IPS DF 6.9 (cell line): ENCODE measurements at regions not wholly inside any gene's neighbourhood (a gene's known extent, or its start where the extent isn't known, plus 50 kb on each side); places are given as distances from the start of the nearest gene placed in this dataset.
"Not testable (repeated sequence)": the region's sequence is repeated elsewhere in the genome, so short reads cannot be mapped to it uniquely, and the experiment has no call there.

Source experiments
- DNase-seq: peaks from one replicate; pipeline ENCODE4 v3.0.0-alpha.2; 2013; ENCODE audit warnings: low read depth, low spot score
- H3K27ac ChIP-seq: one replicate; pipeline ENCODE4 v1.5.1; 2013; ENCODE audit warnings: low read length, control low read depth
- H3K27me3 ChIP-seq: 2 replicates; pipeline ENCODE4 v1.6.1; 2013; ENCODE audit warnings: mild to moderate bottlenecking, low read length; ENCODE audit not compliant: control insufficient read depth, insufficient read depth
- H3K36me3 ChIP-seq: 2 replicates; pipeline ENCODE4 v1.6.1; 2013; ENCODE audit warnings: low read length; ENCODE audit not compliant: control insufficient read depth, insufficient read depth
- H3K4me1 ChIP-seq: 2 replicates; pipeline ENCODE4 v1.6.1; 2013; ENCODE audit warnings: low read length; ENCODE audit not compliant: control insufficient read depth, insufficient read depth
- H3K4me3 ChIP-seq: 2 replicates; pipeline ENCODE4 v1.5.1; 2013; ENCODE audit warnings: mild to moderate bottlenecking, low read length
- H3K9me3 ChIP-seq: 2 replicates; pipeline ENCODE4 v1.6.1; 2013; ENCODE audit warnings: low read length, inconsistent platforms; ENCODE audit not compliant: control insufficient read depth, insufficient read depth
- WGBS: extraction: QIAGEN DNeasy Blood & Tissue Kit; methylation state at CpG from one replicate; pipeline ENCODE4 v1.1.7; 2013; ENCODE audit warnings: mixed read lengths, missing lambda C conversion rate; ENCODE audit not compliant: insufficient read length, insufficient coverage; 5-methylcytosine and 5-hydroxymethylcytosine counted together

DNA sequence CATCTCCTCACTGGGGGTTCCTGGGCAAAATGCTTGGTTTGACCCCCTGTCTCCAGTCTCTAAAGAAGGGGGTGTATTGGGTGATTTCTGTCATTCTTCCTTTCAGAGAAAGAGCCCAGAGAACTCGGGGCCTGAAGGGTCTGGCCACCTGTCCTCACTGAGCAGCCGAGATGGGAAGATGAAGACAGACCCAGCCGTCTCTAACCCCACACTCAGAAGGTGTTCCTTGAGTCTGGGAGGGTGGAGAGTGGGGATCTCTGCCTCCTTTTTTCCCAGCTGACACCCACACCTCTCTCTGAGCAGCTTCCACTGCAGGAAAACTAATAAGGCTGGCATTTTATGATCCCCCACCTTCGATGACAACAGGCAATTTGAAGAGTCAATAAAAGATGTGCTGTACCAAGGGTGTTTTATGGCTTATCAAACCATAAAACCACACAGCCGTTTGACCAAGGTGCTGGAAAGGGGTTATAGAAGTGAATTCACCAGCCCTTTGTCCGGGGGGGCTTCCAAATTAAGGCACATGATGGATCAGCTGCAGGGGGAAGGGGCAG is 213.8 kb downstream of the SMAD2 start:
- H3K4me1 ChIP-seq: no peaks in the 10 kb centered on the region
- no CpG with 5 or more reads among the region's 6 CpGs for WGBS

DNA sequence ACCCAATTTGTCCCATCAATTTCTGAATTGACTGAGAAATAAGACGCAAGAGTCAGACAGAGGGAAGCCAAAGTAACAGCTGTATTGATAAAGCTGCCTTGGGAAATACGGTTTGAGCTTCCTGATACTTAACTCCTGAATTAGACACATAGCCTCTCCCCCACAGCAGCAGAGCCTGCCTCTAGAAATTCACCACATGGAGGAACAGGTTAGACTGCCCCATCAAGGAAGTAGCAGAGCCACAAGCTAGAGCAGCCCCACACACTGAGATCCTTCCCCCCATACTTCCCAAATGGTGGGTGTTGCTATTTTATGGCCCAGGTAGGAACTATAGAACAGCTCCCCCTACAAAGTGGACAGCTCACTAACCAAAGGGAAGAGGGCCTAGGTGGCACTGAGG is 220.0 kb downstream of the SMAD2 start:
- Histone ChIP-seq H3K4me1 (no peaks in the 10 kb centered on the region), H3K27me3 (no peaks in the 10 kb centered on the region), H3K4me3 (no peak overlapping the region), H3K9me3 (no peaks in the 10 kb centered on the region), H3K27ac (no peak overlapping the region), H3K36me3 (no peaks in the 10 kb centered on the region)
- DNase-seq: no peak
- no CpG with 5 or more reads among the region's 2 CpGs for WGBS

More for the DNA sequence above, 213.8 kb downstream of the SMAD2 start:
- Histone ChIP-seq H3K9me3 (no peaks in the 10 kb centered on the region), H3K4me3 (no peak overlapping the region), H3K27ac (no peak overlapping the region), H3K27me3 (no peaks in the 10 kb centered on the region), H3K36me3 (no peaks in the 10 kb centered on the region)
- no peak for DNase-seq

DNA sequence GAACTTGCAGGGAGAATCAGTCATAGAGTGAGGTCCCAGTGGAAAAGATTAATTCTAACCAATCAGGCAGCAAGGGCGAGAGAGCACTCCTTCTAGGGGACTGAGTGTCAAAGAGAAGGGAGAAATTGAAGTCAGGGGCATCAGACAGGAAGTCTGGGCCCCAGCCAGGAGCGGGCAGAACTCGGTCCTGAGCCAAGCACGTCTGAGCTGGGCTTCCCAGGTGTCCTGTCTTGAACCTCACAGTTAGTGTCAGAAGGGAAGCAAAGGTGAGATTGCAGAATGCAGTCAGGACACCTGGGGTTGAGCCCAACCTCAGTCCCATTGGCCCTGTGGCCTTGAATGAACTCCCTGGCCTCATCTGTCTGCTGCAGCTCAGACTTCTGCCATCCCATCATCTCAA is 220.9 kb downstream of the SMAD2 start:
- Histone ChIP-seq H3K27ac (no peak overlapping the region), H3K4me1 (no peaks in the 10 kb centered on the region), H3K36me3 (no peaks in the 10 kb centered on the region), H3K27me3 (no peaks in the 10 kb centered on the region), H3K9me3 (no peaks in the 10 kb centered on the region), H3K4me3 (no peak overlapping the region)
- no CpG with 5 or more reads among the region's 4 CpGs for WGBS
- no peak for DNase-seq

DNA sequence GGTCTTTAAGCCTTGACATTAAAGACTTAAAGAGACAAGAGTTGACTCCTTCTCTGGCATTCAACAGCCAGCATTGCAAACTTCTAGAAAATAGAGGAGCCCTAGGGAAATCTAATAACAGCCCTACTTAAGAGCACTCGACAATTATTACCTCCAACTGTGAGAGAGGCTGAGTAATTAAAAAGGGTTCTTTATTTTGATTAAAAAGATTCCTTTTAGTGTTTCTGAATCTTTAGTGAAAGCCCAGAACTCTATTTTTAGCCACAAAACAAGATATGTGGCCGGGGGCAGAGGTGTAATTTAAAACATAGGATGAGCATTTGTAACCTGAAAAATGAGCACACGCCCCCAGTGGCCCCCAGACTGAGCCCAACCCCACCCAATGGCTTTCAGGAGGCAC is 222.3 kb downstream of the SMAD2 start:
- H3K36me3 ChIP-seq: no peaks in the 10 kb centered on the region
- WGBS: no CpG with 5 or more reads among the region's 3 CpGs
- no peak overlapping the region for H3K4me3 ChIP-seq

DNA sequence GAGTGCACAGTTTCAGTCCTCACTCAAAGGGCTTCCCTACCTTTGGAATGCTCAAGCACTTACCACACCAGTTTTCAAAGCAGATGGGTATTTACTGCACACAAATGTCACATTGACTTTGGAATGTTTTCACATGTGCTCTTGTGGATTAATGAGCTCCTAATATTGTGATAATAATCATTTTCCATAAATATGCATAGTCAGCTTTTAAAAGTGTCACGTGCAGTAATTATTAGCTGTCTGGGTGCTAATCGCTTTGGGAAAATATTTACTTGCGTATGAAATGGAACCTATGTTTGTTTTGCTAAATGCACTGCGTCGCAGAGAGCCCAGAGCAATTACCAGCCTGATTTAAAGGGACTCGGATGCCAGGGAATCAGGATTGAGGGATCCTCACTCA is 229.3 kb downstream of the SMAD2 start:
- H3K4me1 ChIP-seq: no peaks in the 10 kb centered on the region
- no peak overlapping the region for H3K4me3 ChIP-seq
- no peak overlapping the region for H3K27ac ChIP-seq
- no peaks in the 10 kb centered on the region for H3K9me3 ChIP-seq
- H3K27me3 ChIP-seq: no peaks in the 10 kb centered on the region
- DNase-seq: no peak
- no peaks in the 10 kb centered on the region for H3K36me3 ChIP-seq
- no CpG with 5 or more reads among the region's 6 CpGs for WGBS

More for the DNA sequence above, 222.3 kb downstream of the SMAD2 start:
- Histone ChIP-seq H3K27ac (no peak overlapping the region), H3K27me3 (no peaks in the 10 kb centered on the region), H3K9me3 (no peaks in the 10 kb centered on the region), H3K4me1 (no peaks in the 10 kb centered on the region)
- no peak for DNase-seq

DNA sequence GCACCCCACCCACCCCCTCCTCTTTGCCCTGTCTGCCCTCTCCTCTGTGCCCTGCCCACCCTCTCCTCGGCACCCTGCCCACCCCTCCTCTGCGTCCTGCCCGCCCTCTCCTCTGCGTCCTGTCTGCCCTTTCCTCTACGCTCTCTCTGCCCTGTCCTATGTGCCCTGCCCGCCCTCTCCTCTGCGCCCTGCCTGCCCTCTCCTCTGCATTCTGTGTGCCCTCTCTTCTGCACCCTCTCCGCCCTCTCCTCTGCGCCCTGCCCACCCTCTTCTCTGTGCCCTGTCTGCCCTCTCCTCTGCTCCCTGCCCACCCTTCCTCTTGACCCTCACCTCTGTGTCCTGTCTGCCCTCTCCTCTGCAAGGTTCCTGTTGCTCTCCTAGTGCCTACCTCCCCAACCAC is 233.6 kb downstream of the SMAD2 start:
- Histone ChIP-seq H3K4me3 (no peak overlapping the region), H3K36me3 (no peaks in the 10 kb centered on the region), H3K9me3 (no peaks in the 10 kb centered on the region), H3K27ac (no peak overlapping the region), H3K27me3 (no peaks in the 10 kb centered on the region), H3K4me1 (no peaks in the 10 kb centered on the region)
- DNase-seq: no peak
- no CpG with 5 or more reads among the region's 9 CpGs for WGBS

DNA sequence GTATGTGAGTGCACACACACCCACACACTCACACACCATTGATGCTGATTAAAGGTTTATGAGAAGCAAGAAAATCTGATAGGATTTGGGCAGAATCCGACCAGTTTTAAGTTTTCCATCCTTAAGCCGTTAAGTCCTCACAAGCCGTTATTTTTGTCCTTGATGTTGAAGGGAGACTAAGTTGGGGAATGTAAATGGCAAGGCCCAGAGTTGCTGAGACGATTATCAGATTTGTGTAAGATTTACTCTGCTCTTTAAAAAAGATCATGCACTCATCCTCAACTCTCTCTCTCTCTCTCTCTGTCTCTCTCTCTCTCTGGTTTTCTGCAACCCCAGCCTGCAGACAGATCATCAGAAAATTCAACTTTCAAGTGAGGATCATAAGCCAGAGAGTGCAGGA is 238.8 kb downstream of the SMAD2 start:
- Histone ChIP-seq H3K9me3 (no peaks in the 10 kb centered on the region), H3K4me3 (no peak overlapping the region), H3K27ac (no peak overlapping the region), H3K4me1 (no peaks in the 10 kb centered on the region), H3K36me3 (no peaks in the 10 kb centered on the region), H3K27me3 (no peaks in the 10 kb centered on the region)
- no peak for DNase-seq
- WGBS: no CpG with 5 or more reads among the region's 4 CpGs

DNA sequence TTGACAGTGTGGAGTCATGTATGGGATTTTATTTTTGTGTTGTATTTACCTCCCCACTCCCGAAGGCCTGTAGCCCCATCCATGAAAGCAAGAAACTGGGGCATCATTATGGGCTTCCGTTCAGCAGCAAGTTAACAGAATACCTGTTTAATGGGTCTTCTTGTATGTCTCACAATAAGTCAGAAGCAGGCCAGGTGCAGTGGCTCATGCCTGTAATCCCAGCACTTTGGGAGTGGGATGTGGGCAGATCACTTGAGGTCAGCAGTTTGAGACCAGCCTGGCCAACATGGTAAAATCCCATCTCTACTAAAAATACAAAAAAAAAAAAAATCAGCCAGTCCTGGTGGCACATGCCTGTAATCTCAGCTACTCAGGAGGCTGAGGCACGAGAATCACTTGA is 239.7 kb downstream of the SMAD2 start:
- H3K27ac ChIP-seq, DNase-seq, H3K27me3 ChIP-seq, H3K36me3 ChIP-seq, H3K4me3 ChIP-seq, H3K9me3 ChIP-seq, H3K4me1 ChIP-seq: not testable (repeated sequence)
- no CpG with 5 or more reads among the region's 3 CpGs for WGBS

DNA sequence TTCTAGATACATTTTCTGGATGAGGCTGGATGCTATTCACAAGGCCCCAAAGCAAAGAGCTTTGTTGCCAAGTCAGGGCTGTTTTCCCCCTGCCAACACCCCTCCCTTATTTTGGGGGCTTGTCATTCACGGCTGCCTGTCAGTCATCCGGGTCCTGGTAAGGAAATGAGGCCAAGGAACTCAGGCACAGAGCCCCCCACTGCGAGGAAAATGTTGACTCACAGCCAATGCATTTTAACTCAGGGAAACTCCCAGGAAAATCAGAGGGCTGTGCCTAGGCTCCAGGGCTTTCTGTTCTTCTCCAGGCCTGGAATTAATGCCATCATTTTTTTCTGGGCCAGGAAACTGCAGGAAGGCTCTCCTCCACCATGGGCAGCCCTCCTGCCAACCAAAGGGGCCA is 241.1 kb downstream of the SMAD2 start:
- H3K4me3 ChIP-seq: no peak overlapping the region
- no peaks in the 10 kb centered on the region for H3K4me1 ChIP-seq
- H3K36me3 ChIP-seq: no peaks in the 10 kb centered on the region
- no peaks in the 10 kb centered on the region for H3K9me3 ChIP-seq
- no peak overlapping the region for H3K27ac ChIP-seq
- DNase-seq: no peak
- no peaks in the 10 kb centered on the region for H3K27me3 ChIP-seq
- no CpG with 5 or more reads among the region's 3 CpGs for WGBS

DNA sequence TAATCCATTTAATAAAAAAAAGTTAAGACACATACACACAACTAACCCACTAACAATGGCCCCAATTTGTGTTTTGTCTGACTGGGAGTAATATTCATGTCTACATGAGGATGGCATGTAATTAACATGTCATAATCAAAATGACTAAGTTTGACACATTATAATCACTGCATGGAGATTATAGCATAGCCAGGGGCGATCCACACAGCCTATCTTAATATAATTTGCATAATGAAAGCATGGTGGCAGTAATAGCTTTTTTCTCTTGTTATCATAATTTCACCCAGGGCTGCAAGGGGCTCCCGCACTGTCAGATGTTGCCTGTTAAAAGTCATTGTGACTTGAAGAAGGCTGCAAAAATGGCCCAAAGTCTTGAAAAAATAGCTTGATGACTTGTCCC is 243.7 kb downstream of the SMAD2 start:
- no CpG with 5 or more reads among the region's 2 CpGs for WGBS
- no peaks in the 10 kb centered on the region for H3K9me3 ChIP-seq
- H3K4me3 ChIP-seq: no peak overlapping the region
- no peaks in the 10 kb centered on the region for H3K27me3 ChIP-seq
- H3K4me1 ChIP-seq: no peaks in the 10 kb centered on the region
- H3K36me3 ChIP-seq: no peaks in the 10 kb centered on the region
- DNase-seq: no peak
- H3K27ac ChIP-seq: no peak overlapping the region

DNA sequence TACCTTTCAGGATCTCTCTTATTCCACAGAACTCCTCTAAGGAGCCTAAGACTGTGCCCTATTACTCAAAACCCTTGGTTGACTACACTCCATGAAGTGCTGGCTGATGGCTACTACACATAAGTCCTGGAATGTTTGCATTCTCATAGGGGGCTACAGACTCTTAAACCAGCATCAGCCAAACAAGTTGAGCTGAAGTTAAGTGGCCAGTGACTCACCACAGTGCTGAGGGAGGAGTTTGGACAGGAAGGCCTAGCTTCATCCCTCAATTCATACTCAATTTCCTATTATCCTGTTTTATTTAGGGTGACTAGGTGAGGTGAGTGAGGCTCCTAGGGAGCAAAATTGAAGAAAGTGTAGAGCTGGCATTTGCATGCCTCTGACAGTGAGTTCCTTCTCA is 246.7 kb downstream of the SMAD2 start:
- no peaks in the 10 kb centered on the region for H3K4me1 ChIP-seq
- H3K27ac ChIP-seq: no peak overlapping the region
- no peaks in the 10 kb centered on the region for H3K36me3 ChIP-seq
- H3K9me3 ChIP-seq: no peaks in the 10 kb centered on the region
- no peaks in the 10 kb centered on the region for H3K27me3 ChIP-seq
- H3K4me3 ChIP-seq: no peak overlapping the region
- DNase-seq: no peak
